ENCODE measurements at regions not wholly inside any gene's neighbourhood (a gene's known extent, or its start where the extent isn't known, plus 50 kb on each side); places are given as distances from the start of the nearest gene placed in this dataset.

DNA sequence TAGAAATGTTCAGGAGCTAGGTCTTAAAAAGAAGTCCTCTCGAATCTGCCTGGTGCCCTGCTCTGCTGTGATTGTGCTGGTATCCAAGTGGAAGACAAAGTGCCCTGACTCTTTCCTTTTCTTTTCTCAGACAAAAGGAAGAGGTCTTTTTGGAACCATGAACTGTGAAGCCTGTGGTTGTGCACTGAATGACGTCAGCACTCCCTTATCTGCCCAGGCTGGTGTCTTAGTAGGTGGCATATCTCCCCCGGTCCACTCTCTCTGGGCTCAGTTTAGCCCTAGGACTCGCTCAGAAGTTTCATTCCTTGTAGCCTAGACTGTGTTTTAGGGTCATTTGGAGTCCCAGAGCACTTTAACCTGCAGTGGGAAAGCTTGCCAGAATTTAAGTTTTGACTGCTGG, 400.3 kb upstream of the CT83 start:
- Histone ChIP-seq H3K36me3 (ENCODE audit: control insufficient read depth, low read depth, low read length) (no peaks in the 10 kb centered on the region), H3K9me3 (ENCODE audit: control insufficient read depth, low read depth, low read length) (no peaks in the 10 kb centered on the region), H3K4me1 (ENCODE audit: control insufficient read depth, low read depth, low read length) (no peaks in the 10 kb centered on the region), H3K4me3 (ENCODE audit: low read length) (no peak overlapping the region), H3K27ac (ENCODE audit: low read length) (no peak overlapping the region), H3K9ac (ENCODE audit: low read length) (no peak overlapping the region), H3K27me3 (ENCODE audit: control insufficient read depth, insufficient read depth, low read length) (no peaks in the 10 kb centered on the region)

DNA sequence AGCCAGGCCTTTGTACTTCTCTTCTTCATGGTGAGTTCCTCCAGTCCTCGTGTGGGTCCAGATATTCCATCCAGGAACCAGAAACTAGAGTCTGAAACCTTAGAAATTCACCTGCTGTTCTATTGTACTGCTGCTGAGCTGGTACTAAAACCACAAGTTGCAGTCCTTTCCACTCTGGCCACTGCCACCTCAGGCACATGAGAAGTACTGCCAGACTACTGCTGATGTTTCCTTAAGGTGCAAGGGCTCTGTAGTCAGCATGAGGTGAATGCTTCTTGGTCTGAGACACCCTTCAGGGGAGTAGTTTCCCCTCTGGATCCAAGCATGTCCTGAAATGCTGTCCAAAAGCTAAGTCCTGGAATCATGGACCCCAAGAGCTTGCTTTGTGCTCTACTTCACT, 399.6 kb upstream of the CT83 start:
- no peaks in the 10 kb centered on the region for H3K36me3 ChIP-seq (ENCODE audit: control insufficient read depth, low read depth, low read length)
- H3K4me3 ChIP-seq (ENCODE audit: low read length), result no peak overlapping the region
- no peaks in the 10 kb centered on the region for H3K9me3 ChIP-seq (ENCODE audit: control insufficient read depth, low read depth, low read length)
- no peaks in the 10 kb centered on the region for H3K27me3 ChIP-seq (ENCODE audit: control insufficient read depth, insufficient read depth, low read length)
- H3K4me1 ChIP-seq (ENCODE audit: control insufficient read depth, low read depth, low read length), result no peaks in the 10 kb centered on the region
- H3K27ac ChIP-seq (ENCODE audit: low read length), result no peak overlapping the region
- no peak overlapping the region for H3K9ac ChIP-seq (ENCODE audit: low read length)

DNA sequence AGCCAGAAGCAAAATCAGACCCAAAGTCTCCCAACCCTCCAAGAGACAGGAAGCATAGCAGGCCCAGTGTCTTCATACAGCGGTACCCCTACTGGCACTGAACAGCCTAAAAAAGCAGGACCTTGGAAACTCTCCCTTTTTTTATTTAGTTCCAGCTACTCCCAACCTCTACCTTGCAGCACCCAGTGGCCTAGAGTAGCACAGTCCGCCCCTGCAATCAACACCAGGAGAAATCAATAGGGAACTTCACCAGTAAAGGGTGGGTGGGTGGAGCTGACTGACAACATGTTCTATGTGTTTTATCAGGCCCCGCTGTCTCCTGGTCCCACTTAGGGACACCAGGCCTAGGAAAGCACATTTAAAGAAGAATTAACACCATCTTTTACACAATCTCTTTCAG, 378.5 kb upstream of the CT83 start:
- H3K36me3 ChIP-seq (ENCODE audit: control insufficient read depth, low read depth, low read length), result no peaks in the 10 kb centered on the region
- no peaks in the 10 kb centered on the region for H3K4me1 ChIP-seq (ENCODE audit: control insufficient read depth, low read depth, low read length)
- H3K27me3 ChIP-seq (ENCODE audit: control insufficient read depth, insufficient read depth, low read length), result no peaks in the 10 kb centered on the region
- H3K9ac ChIP-seq (ENCODE audit: low read length), result no peak overlapping the region
- H3K27ac ChIP-seq (ENCODE audit: low read length), result no peak overlapping the region
- H3K9me3 ChIP-seq (ENCODE audit: control insufficient read depth, low read depth, low read length), result no peaks in the 10 kb centered on the region
- H3K4me3 ChIP-seq (ENCODE audit: low read length), result no peak overlapping the region

DNA sequence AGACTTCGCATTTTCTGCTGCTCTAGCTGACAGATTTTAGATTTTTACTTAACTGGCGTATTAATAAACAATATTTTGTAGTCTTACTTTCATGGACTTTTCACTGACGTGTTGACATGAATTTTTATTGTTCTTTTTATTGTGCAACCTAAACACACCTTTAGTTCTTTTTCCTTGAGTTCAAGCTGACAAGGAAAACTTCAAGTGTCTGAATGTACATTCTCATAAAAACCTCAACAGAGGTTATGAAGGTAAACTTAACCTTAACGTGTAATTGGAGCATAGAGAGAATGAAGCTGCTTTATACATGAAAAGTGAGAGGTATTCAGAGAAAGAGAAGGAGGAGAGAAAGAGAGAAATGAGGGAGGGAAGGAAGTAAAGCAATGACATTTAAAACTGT, 364.3 kb upstream of the CT83 start:
- H3K9ac ChIP-seq (ENCODE audit: low read length), result no peak overlapping the region
- peaks cover 27% of the 10 kb centered on the region for H3K4me1 ChIP-seq (ENCODE audit: control insufficient read depth, low read depth, low read length)
- H3K27ac ChIP-seq (ENCODE audit: low read length), result no peak overlapping the region
- H3K36me3 ChIP-seq (ENCODE audit: control insufficient read depth, low read depth, low read length), result no peaks in the 10 kb centered on the region
- no peak overlapping the region for H3K4me3 ChIP-seq (ENCODE audit: low read length)
- H3K27me3 ChIP-seq (ENCODE audit: control insufficient read depth, insufficient read depth, low read length), result no peaks in the 10 kb centered on the region
- H3K9me3 ChIP-seq (ENCODE audit: control insufficient read depth, low read depth, low read length), result no peaks in the 10 kb centered on the region

DNA sequence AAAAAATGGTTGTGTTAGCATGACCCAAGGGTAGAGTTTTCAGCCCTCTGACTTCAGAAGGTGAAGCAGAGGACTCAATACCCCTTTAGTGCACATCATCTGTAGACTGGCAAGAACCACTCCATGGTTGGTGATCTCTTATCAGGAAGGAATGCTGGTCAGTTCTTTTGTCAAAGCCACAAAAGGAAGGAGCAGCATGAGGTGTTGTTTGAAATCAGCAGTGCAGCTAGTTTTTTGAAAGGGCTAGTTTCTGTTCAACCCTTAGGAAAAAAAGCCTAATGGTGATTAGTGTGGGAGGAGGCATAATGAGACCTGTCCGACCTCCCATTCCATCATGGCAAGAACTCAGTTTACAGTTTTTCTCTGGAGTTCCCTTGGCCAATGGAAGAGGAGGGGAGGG, 362.0 kb upstream of the CT83 start:
- Histone ChIP-seq H3K9ac (ENCODE audit: low read length) (no peak overlapping the region), H3K4me1 (ENCODE audit: control insufficient read depth, low read depth, low read length) (peaks cover 26% of the 10 kb centered on the region), H3K4me3 (ENCODE audit: low read length) (no peak overlapping the region), H3K36me3 (ENCODE audit: control insufficient read depth, low read depth, low read length) (no peaks in the 10 kb centered on the region), H3K27me3 (ENCODE audit: control insufficient read depth, insufficient read depth, low read length) (no peaks in the 10 kb centered on the region), H3K9me3 (ENCODE audit: control insufficient read depth, low read depth, low read length) (no peaks in the 10 kb centered on the region), H3K27ac (ENCODE audit: low read length) (no peak overlapping the region)

DNA sequence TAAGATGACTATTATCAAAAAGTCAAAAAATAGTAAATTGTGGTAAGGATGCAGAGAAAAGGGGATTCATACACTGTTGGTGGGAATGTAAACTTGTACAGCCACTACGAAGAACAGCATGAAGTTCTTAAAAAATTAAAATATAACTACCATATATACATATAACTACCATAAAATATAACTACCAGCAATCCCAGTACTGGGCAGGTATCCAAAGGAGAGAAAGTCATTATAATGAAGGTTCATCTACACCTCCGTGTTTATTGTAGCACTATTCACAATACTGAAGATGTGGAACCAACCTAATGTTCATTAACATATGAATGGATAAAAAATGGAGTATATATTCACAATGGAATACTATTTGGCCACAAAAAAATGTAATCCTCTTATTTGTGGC, 360.9 kb upstream of the CT83 start:
- Histone ChIP-seq H3K27ac (ENCODE audit: low read length) (no peak overlapping the region), H3K9ac (ENCODE audit: low read length) (no peak overlapping the region), H3K4me3 (ENCODE audit: low read length) (no peak overlapping the region), H3K4me1 (ENCODE audit: control insufficient read depth, low read depth, low read length) (peaks cover 26% of the 10 kb centered on the region), H3K36me3 (ENCODE audit: control insufficient read depth, low read depth, low read length) (no peaks in the 10 kb centered on the region), H3K9me3 (ENCODE audit: control insufficient read depth, low read depth, low read length) (no peaks in the 10 kb centered on the region), H3K27me3 (ENCODE audit: control insufficient read depth, insufficient read depth, low read length) (no peaks in the 10 kb centered on the region)

DNA sequence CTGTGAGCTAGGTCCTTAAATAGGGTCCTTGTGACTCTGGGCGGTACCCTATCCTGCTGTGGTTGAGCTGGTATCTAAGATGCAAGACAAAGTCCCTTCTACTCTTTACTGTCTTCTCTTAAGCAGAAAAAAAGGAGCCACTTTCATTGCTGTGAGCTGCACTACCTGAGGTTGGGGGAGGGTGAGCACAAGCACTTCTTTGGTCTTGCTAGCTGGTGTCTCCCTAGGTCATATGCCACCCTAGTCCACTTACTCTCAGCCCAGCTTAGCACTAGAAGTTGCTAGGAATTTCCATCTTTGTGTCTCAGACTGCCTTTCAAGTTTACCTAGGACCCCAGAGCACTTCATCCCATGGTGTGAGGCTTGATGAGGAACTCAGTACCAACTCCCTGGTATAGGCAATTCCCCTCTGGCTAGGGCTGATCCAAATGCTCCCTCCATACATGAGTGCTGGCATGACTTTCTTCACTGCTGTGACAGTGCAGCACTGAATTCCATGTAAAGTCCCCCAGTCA, 343.6 kb upstream of the CT83 start:
- no peak overlapping the region for H3K27ac ChIP-seq (ENCODE audit: low read length)
- H3K27me3 ChIP-seq (ENCODE audit: control insufficient read depth, insufficient read depth, low read length), result no peaks in the 10 kb centered on the region
- H3K9me3 ChIP-seq (ENCODE audit: control insufficient read depth, low read depth, low read length), result peaks cover 36% of the 10 kb centered on the region
- peaks cover under 1% of the 10 kb centered on the region for H3K4me1 ChIP-seq (ENCODE audit: control insufficient read depth, low read depth, low read length)
- H3K4me3 ChIP-seq (ENCODE audit: low read length), result no peak overlapping the region
- no peak overlapping the region for H3K9ac ChIP-seq (ENCODE audit: low read length)
- peaks cover 33% of the 10 kb centered on the region for H3K36me3 ChIP-seq (ENCODE audit: control insufficient read depth, low read depth, low read length)

DNA sequence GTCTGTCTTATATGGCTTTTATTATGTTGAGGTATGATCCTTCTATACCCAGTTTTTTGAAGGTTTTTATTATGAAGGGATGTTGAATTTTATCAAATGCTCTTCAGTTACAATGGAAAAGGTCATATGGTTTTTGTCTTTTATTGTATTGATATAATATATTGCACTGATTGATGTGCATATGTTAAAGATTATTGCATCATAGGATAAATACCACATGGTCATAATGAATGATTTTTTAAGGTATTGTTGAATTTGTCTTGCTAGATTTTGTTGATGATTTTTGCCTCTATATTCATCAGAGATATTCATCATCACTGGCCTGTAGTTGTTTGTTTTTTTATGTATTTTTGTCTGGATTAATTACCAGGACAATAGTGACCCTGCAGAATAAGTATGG, 339.2 kb upstream of the CT83 start:
- no peaks in the 10 kb centered on the region for H3K4me1 ChIP-seq (ENCODE audit: control insufficient read depth, low read depth, low read length)
- H3K9me3 ChIP-seq (ENCODE audit: control insufficient read depth, low read depth, low read length), result peaks cover 37% of the 10 kb centered on the region
- H3K4me3 ChIP-seq (ENCODE audit: low read length), result no peak overlapping the region
- no peak overlapping the region for H3K27ac ChIP-seq (ENCODE audit: low read length)
- no peaks in the 10 kb centered on the region for H3K27me3 ChIP-seq (ENCODE audit: control insufficient read depth, insufficient read depth, low read length)
- H3K36me3 ChIP-seq (ENCODE audit: control insufficient read depth, low read depth, low read length), result no peaks in the 10 kb centered on the region
- H3K9ac ChIP-seq (ENCODE audit: low read length), result no peak overlapping the region

DNA sequence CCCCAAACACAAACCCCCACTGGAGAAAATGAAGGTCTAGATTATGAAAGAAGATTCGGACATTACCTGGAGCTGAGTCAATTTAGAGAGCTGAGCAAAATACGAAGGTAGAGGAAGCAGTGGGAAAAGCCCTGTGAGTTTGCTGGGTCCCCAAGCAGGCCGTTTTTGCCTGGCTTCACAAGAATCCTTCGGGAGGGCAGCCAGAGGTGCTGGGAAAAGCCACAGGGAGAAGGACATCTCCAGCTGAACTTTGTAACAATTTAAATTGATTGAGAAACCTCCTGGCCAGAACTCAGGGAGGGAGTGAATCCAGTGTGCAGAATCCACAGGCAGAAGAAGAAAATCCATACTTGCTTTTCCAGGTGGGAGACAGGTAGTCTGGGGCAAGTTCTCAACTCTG, 319.1 kb upstream of the CT83 start:
- no peak overlapping the region for H3K27ac ChIP-seq (ENCODE audit: low read length)
- no peaks in the 10 kb centered on the region for H3K9me3 ChIP-seq (ENCODE audit: control insufficient read depth, low read depth, low read length)
- no peaks in the 10 kb centered on the region for H3K36me3 ChIP-seq (ENCODE audit: control insufficient read depth, low read depth, low read length)
- H3K4me3 ChIP-seq (ENCODE audit: low read length), result no peak overlapping the region
- no peaks in the 10 kb centered on the region for H3K27me3 ChIP-seq (ENCODE audit: control insufficient read depth, insufficient read depth, low read length)
- H3K4me1 ChIP-seq (ENCODE audit: control insufficient read depth, low read depth, low read length), result no peaks in the 10 kb centered on the region
- no peak overlapping the region for H3K9ac ChIP-seq (ENCODE audit: low read length)

DNA sequence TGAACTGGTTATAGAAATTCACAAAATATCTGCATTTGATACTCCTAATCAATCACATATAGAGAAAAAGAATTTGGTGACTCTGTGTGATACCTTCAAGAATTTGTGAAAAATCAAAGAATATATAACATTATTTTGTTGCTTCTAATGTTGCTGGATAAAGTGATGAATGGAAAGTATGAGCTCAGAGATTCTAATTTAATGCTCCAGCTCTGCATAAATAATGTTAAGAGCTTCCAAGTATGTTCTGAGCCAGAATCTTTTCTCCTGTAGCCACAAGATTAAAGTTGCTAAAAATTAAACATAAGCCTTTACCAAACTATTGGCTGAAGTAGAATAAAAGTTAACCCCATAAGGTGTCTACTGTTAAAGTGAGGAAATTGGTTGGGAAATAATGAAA, 294.7 kb upstream of the CT83 start:
- Histone ChIP-seq H3K27me3 (ENCODE audit: control insufficient read depth, insufficient read depth, low read length) (no peaks in the 10 kb centered on the region), H3K9me3 (ENCODE audit: control insufficient read depth, low read depth, low read length) (no peaks in the 10 kb centered on the region), H3K4me1 (ENCODE audit: control insufficient read depth, low read depth, low read length) (no peaks in the 10 kb centered on the region), H3K9ac (ENCODE audit: low read length) (no peak overlapping the region), H3K4me3 (ENCODE audit: low read length) (no peak overlapping the region), H3K36me3 (ENCODE audit: control insufficient read depth, low read depth, low read length) (no peaks in the 10 kb centered on the region), H3K27ac (ENCODE audit: low read length) (no peak overlapping the region)

DNA sequence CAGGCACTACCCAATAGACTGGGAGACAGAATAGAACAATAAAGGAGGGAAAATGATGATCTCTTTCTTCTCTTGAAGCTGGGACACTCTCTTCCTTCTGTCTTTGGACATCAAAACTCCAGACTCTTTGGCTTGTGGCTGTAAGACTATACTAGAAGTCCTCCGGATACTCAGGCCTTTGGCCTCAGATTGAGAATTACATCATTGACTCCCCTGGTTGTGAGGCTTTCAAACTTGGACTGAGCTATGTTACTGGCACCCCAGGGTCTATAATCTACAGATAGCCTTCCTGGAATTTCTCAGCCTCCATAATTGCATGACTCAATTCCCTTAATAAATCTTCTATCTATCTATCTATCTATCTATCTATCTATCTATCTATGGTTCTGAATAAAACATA, 294.2 kb upstream of the CT83 start:
- no peaks in the 10 kb centered on the region for H3K4me1 ChIP-seq (ENCODE audit: control insufficient read depth, low read depth, low read length)
- no peaks in the 10 kb centered on the region for H3K27me3 ChIP-seq (ENCODE audit: control insufficient read depth, insufficient read depth, low read length)
- no peak overlapping the region for H3K27ac ChIP-seq (ENCODE audit: low read length)
- no peak overlapping the region for H3K9ac ChIP-seq (ENCODE audit: low read length)
- H3K36me3 ChIP-seq (ENCODE audit: control insufficient read depth, low read depth, low read length), result no peaks in the 10 kb centered on the region
- H3K4me3 ChIP-seq (ENCODE audit: low read length), result no peak overlapping the region
- no peaks in the 10 kb centered on the region for H3K9me3 ChIP-seq (ENCODE audit: control insufficient read depth, low read depth, low read length)

DNA sequence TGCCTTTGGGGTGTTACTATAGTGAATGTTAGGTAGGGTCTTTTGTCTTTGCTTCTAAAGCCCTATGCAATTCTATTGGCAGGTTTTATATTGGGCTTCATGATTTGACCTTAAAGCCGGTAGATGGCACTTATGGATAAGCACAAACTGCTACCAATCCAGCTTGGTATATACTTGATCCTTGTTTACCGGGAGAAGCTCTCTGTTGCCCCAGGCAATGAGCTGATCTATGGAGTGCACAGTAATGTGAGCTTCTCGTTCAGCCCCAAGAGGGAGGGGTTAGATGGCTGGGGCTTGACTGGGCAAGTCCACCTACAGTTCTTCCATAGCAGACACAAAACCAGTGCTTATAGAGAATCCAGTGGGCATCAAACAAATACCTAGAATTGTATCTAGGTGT, 287.2 kb upstream of the CT83 start:
- no peaks in the 10 kb centered on the region for H3K36me3 ChIP-seq (ENCODE audit: control insufficient read depth, low read depth, low read length)
- no peaks in the 10 kb centered on the region for H3K4me1 ChIP-seq (ENCODE audit: control insufficient read depth, low read depth, low read length)
- H3K9ac ChIP-seq (ENCODE audit: low read length), result no peak overlapping the region
- H3K27ac ChIP-seq (ENCODE audit: low read length), result no peak overlapping the region
- no peak overlapping the region for H3K4me3 ChIP-seq (ENCODE audit: low read length)
- H3K9me3 ChIP-seq (ENCODE audit: control insufficient read depth, low read depth, low read length), result no peaks in the 10 kb centered on the region
- no peaks in the 10 kb centered on the region for H3K27me3 ChIP-seq (ENCODE audit: control insufficient read depth, insufficient read depth, low read length)

Measured in iPS-18a (cell line).